IPS DF 19.7 (cell line): ENCODE measurements at regions not wholly inside any gene's neighbourhood (a gene's known extent, or its start where the extent isn't known, plus 50 kb on each side); places are given as distances from the start of the nearest gene placed in this dataset.

ENCODE experiments used
- DNase-seq: peaks from one replicate; pipeline ENCODE4 v3.0.0-alpha.2; 2013; ENCODE audit warnings: low read depth, low spot score

- DNase-seq = no peak
Measured at GRCh38 chr1:169012416-169012815, 94.1 kb upstream of the ATP1B1 start.

GRCh38 chr1:169013821-169014220 is 92.7 kb upstream of the ATP1B1 start:
- DNase-seq = no peak

GRCh38 chr1:169015464-169015863 is 91.0 kb upstream of the ATP1B1 start:
- no peak for DNase-seq

GRCh38 chr1:169018751-169019150 is 87.7 kb upstream of the ATP1B1 start:
- no peak for DNase-seq

GRCh38 chr1:169019419-169020058 is 87.0 kb upstream of the ATP1B1 start:
- DNase-seq = no peak

- no peak for DNase-seq
Measured at GRCh38 chr1:169020684-169021083, 85.8 kb upstream of the ATP1B1 start.

GRCh38 chr1:169022648-169023047 is 83.8 kb upstream of the ATP1B1 start:
- DNase-seq = no peak

GRCh38 chr1:169024255-169024654 is 82.2 kb upstream of the ATP1B1 start:
- DNase-seq = no peak

GRCh38 chr1:169024800-169025271 is 81.7 kb upstream of the ATP1B1 start:
- no peak for DNase-seq

GRCh38 chr1:169025412-169025811 is 81.1 kb upstream of the ATP1B1 start:
- DNase-seq = no peak

GRCh38 chr1:169027607-169028320 is 78.7 kb upstream of the ATP1B1 start:
- DNase-seq = no peak

- DNase-seq = no peak
Measured at GRCh38 chr1:169031566-169032224, 74.8 kb upstream of the ATP1B1 start.

- DNase-seq = no peak
Measured at GRCh38 chr1:169041366-169041765, 65.1 kb upstream of the ATP1B1 start.

- no peak for DNase-seq
Measured at GRCh38 chr1:169042377-169042776, 64.1 kb upstream of the ATP1B1 start.

GRCh38 chr1:169043823-169044222 is 62.7 kb upstream of the ATP1B1 start:
- DNase-seq = no peak

- no peak for DNase-seq
Measured at GRCh38 chr1:169044296-169044695, 62.2 kb upstream of the ATP1B1 start.

GRCh38 chr1:169044971-169045370 is 61.5 kb upstream of the ATP1B1 start:
- no peak for DNase-seq

GRCh38 chr1:169046671-169047070 is 59.8 kb upstream of the ATP1B1 start:
- DNase-seq = no peak

GRCh38 chr1:169047074-169047473 is 59.4 kb upstream of the ATP1B1 start:
- no peak for DNase-seq

- no peak for DNase-seq
Measured at GRCh38 chr1:169048043-169048442, 58.4 kb upstream of the ATP1B1 start.

- no peak for DNase-seq
Measured at GRCh38 chr1:169049258-169049938, 57.1 kb upstream of the ATP1B1 start.

GRCh38 chr1:169051171-169051570 is 55.3 kb upstream of the ATP1B1 start:
- DNase-seq = no peak
